WTC11 (cell line): ENCODE measurements at regions not wholly inside any gene's neighbourhood (a gene's known extent, or its start where the extent isn't known, plus 50 kb on each side); places are given as distances from the start of the nearest gene placed in this dataset.
A peak's percentile ranks its signal among the peaks of the same experiment; 100 is the strongest.

Source experiments
- ATAC-seq: fragments of 200-7000 bp; cut with Tn5 transposase; 2 replicates; pipeline ENCODE4 v1.10.0; 2021; ENCODE audit warnings: mild to moderate bottlenecking, moderate library complexity
- CTCF ChIA-PET: fragments of 300-600 bp; sonication (Branson Sonifier 250); formaldehyde crosslinking; loops from one replicate; lab custom pipeline; 2021; ENCODE audit warnings: antibody characterized with exemption; lab: Charles Lee
- POLR2A ChIA-PET: fragments of 350-600 bp; sonication (Branson Sonifier 250); formaldehyde crosslinking; loops from one replicate; lab custom pipeline; 2021; ENCODE audit warnings: antibody characterized with exemption; lab: Charles Lee
- DNase-seq: peaks from one replicate; pipeline ENCODE4 v3.0.0; 2021; ENCODE audit warnings: low spot score
- H3K27ac Mint-ChIP-seq: 2 replicates; pipeline ENCODE4 v1.8.0; 2021; ENCODE audit warnings: mixed read lengths
- H3K27me3 Mint-ChIP-seq: 2 replicates; pipeline ENCODE4 v1.8.0; 2021; ENCODE audit warnings: low read depth, mild to moderate bottlenecking, moderate library complexity, mixed read lengths
- H3K36me3 Mint-ChIP-seq: 2 replicates; pipeline ENCODE4 v1.8.0; 2021; ENCODE audit warnings: mixed read lengths
- H3K4me1 Mint-ChIP-seq: 2 replicates; pipeline ENCODE4 v1.8.0; 2022; ENCODE audit warnings: mixed read lengths
- H3K4me3 Mint-ChIP-seq: 2 replicates; pipeline ENCODE4 v1.8.0; 2021; ENCODE audit warnings: mild to moderate bottlenecking, moderate library complexity, mixed read lengths
- H3K9me3 Mint-ChIP-seq: 2 replicates; pipeline ENCODE4 v1.8.0; 2021; ENCODE audit warnings: mixed read lengths
- AFF4 ChIP-seq: sonication (generic); formaldehyde crosslinking; IDR thresholded peaks from 2 replicates; pipeline ENCODE4 v1.8.1; 2023; ENCODE audit warnings: mild to moderate bottlenecking, missing genetic modification reagents, borderline replicate concordance
- ATF1 ChIP-seq: sonication (generic); formaldehyde crosslinking; IDR thresholded peaks from 2 replicates; pipeline ENCODE4 v1.8.1; 2023; ENCODE audit warnings: mild to moderate bottlenecking, moderate library complexity, missing genetic modification reagents
- ELF4 ChIP-seq: sonication (generic); formaldehyde crosslinking; IDR thresholded peaks from 2 replicates; pipeline ENCODE4 v1.8.1; 2022; ENCODE audit warnings: low read depth, mild to moderate bottlenecking, moderate library complexity, missing genetic modification reagents
- ESRRA ChIP-seq: sonication (generic); formaldehyde crosslinking; IDR thresholded peaks from 2 replicates; pipeline ENCODE4 v1.8.1; 2022; ENCODE audit warnings: mild to moderate bottlenecking, missing genetic modification reagents, borderline replicate concordance
- HMGA2 ChIP-seq: fragments of 250-450 bp; sonication (Bioruptor Pico); IDR thresholded peaks from 2 replicates; pipeline ENCODE4 v1.4.0; 2021; ENCODE audit warnings: mild to moderate bottlenecking, moderate library complexity
- IRF2 ChIP-seq: sonication (generic); formaldehyde crosslinking; IDR thresholded peaks from 2 replicates; pipeline ENCODE4 v1.8.0; 2022; ENCODE audit warnings: low read depth, missing genetic modification reagents, borderline replicate concordance
- JUN ChIP-seq: sonication (generic); formaldehyde crosslinking; IDR thresholded peaks from 2 replicates; pipeline ENCODE4 v1.8.0; 2023; ENCODE audit warnings: mild to moderate bottlenecking, missing genetic modification reagents
- KAT7 ChIP-seq: sonication (generic); formaldehyde crosslinking; IDR thresholded peaks from 2 replicates; pipeline ENCODE4 v1.8.1; 2023; ENCODE audit warnings: missing genetic modification reagents, mild to moderate bottlenecking, borderline replicate concordance
- MYBL2 ChIP-seq: sonication (generic); formaldehyde crosslinking; IDR thresholded peaks from 2 replicates; pipeline ENCODE4 v1.8.1; 2023; ENCODE audit warnings: mild to moderate bottlenecking, moderate library complexity, missing genetic modification reagents
- NFYB ChIP-seq: sonication (generic); formaldehyde crosslinking; conservative IDR thresholded peaks from 2 replicates; pipeline ENCODE4 v1.8.0; 2022; ENCODE audit warnings: low read depth, missing genetic modification reagents
- NR2C2 ChIP-seq: sonication (generic); formaldehyde crosslinking; IDR thresholded peaks from 2 replicates; pipeline ENCODE4 v1.8.0; 2022; ENCODE audit warnings: mild to moderate bottlenecking, missing genetic modification reagents
- SOX15 ChIP-seq: fragments of 250-450 bp; sonication (Bioruptor Pico); IDR thresholded peaks from 2 replicates; pipeline ENCODE4 v1.9.0; 2021; ENCODE audit warnings: mild to moderate bottlenecking
- STAT6 ChIP-seq: sonication (generic); formaldehyde crosslinking; conservative IDR thresholded peaks from 2 replicates; pipeline ENCODE4 v1.8.1; 2023; ENCODE audit warnings: mild to moderate bottlenecking, low read depth, missing genetic modification reagents, moderate library complexity
- TEAD4 ChIP-seq: sonication (generic); formaldehyde crosslinking; IDR thresholded peaks from 2 replicates; pipeline ENCODE4 v1.8.0; 2022; ENCODE audit warnings: mild to moderate bottlenecking, missing genetic modification reagents
- TP53 ChIP-seq: sonication (generic); formaldehyde crosslinking; IDR thresholded peaks from 2 replicates; pipeline ENCODE4 v1.8.1; 2023; ENCODE audit warnings: mild to moderate bottlenecking, missing genetic modification reagents
- USF2 ChIP-seq: sonication (generic); formaldehyde crosslinking; IDR thresholded peaks from 2 replicates; pipeline ENCODE4 v1.8.1; 2023; ENCODE audit warnings: mild to moderate bottlenecking, missing genetic modification reagents, moderate library complexity
- ZNF121 ChIP-seq: sonication (generic); formaldehyde crosslinking; IDR thresholded peaks from 2 replicates; pipeline ENCODE4 v1.8.0; 2023; ENCODE audit warnings: missing genetic modification reagents
- ZNF263 ChIP-seq: sonication (generic); formaldehyde crosslinking; IDR thresholded peaks from 2 replicates; pipeline ENCODE4 v1.8.1; 2022; ENCODE audit warnings: low read depth, mild to moderate bottlenecking, moderate library complexity, missing genetic modification reagents
- ZNF423 ChIP-seq: fragments of 250-450 bp; sonication (Bioruptor Pico); IDR thresholded peaks from 2 replicates; pipeline ENCODE4 v2.1.2; 2022; ENCODE audit warnings: mild to moderate bottlenecking, moderate library complexity
- ZNF512 ChIP-seq: sonication (generic); formaldehyde crosslinking; IDR thresholded peaks from 2 replicates; pipeline ENCODE4 v1.8.1; 2022; ENCODE audit warnings: missing genetic modification reagents, borderline replicate concordance
- ZNF671 ChIP-seq: fragments of 250-450 bp; sonication (Bioruptor Pico); IDR thresholded peaks from 2 replicates; pipeline ENCODE4 v1.8.0; 2021; ENCODE audit warnings: mild to moderate bottlenecking
- TF ChIP-seq, protein P1 (sequence below): sonication (generic); formaldehyde crosslinking; IDR thresholded peaks from 2 replicates; pipeline ENCODE4 v1.8.1; 2023; ENCODE audit warnings: mild to moderate bottlenecking, missing genetic modification reagents

DNA sequence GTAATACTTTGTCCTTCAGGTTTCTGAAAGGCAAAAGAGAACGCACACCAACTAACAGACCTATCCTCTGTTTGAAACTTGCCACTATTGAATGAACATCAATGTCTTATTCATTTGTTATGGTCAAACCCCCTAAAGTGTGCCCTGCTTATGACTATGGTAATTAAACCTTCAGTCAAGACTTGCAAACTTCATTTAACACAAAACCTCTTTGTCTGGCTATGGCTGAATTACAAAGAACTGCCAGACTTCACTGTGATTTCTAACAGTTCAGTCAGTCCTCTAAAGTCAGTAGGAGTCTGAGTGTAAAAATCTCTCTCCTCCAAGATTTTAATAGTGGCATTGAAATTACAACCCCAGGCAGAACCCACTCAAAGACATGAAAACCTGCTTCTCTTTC, 702.5 kb upstream of the LRRN3 start:
- no peak for DNase-seq
- Mint-ChIP-seq H3K9me3 (no peaks in the 10 kb centered on the region), H3K4me3 (no peak overlapping the region), H3K27me3 (peaks cover 9% of the 10 kb centered on the region), H3K27ac (no peak overlapping the region), H3K4me1 (peaks cover 49% of the 10 kb centered on the region), H3K36me3 (no peaks in the 10 kb centered on the region)
- ChIA-PET CTCF (no interaction called here), POLR2A (no interaction called here)
- no peak for TF ChIP-seq ZNF512 (CRISPR knock-in tag)
- TF ChIP-seq AFF4 = no peak
- TF ChIP-seq HMGA2 (CRISPR knock-in tag) = no peak
- TF ChIP-seq NFYB (CRISPR knock-in tag) = no peak
- no peak for TF ChIP-seq ZNF121 (CRISPR knock-in tag)
- 0 out of 2 replicates have a peak, but pooled peaks have one; percentile 52 for ATAC-seq

GRCh38 chr7:110396021-110396420, 694.9 kb upstream of the LRRN3 start:
- TF ChIP-seq ZNF121 (CRISPR knock-in tag) (no peak), IRF2 (CRISPR knock-in tag) (no peak), TP53 (CRISPR knock-in tag) (no peak), ELF4 (no peak), KAT7 (CRISPR knock-in tag) (no peak), USF2 (CRISPR knock-in tag) (no peak), ZNF671 (CRISPR knock-in tag) (no peak)
- TF ChIP-seq, protein P1, sequence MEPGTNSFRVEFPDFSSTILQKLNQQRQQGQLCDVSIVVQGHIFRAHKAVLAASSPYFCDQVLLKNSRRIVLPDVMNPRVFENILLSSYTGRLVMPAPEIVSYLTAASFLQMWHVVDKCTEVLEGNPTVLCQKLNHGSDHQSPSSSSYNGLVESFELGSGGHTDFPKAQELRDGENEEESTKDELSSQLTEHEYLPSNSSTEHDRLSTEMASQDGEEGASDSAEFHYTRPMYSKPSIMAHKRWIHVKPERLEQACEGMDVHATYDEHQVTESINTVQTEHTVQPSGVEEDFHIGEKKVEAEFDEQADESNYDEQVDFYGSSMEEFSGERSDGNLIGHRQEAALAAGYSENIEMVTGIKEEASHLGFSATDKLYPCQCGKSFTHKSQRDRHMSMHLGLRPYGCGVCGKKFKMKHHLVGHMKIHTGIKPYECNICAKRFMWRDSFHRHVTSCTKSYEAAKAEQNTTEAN (CRISPR knock-in tag) = no peak
- Mint-ChIP-seq H3K36me3 (no peaks in the 10 kb centered on the region), H3K9me3 (no peaks in the 10 kb centered on the region), H3K27me3 (no peaks in the 10 kb centered on the region), H3K4me1 (peaks cover 4% of the 10 kb centered on the region), H3K4me3 (no peak overlapping the region), H3K27ac (no peak overlapping the region)
- DNase-seq (no peak), ATAC-seq (no peak)
- POLR2A ChIA-PET = no interaction called here
- CTCF ChIA-PET = no interaction called here

GRCh38 chr7:110397927-110398660, 692.8 kb upstream of the LRRN3 start:
- peaks cover 4% of the 10 kb centered on the region for H3K4me1 Mint-ChIP-seq
- no peaks in the 10 kb centered on the region for H3K36me3 Mint-ChIP-seq
- no peak overlapping the region for H3K4me3 Mint-ChIP-seq
- DNase-seq = peak; percentile 16
- no peaks in the 10 kb centered on the region for H3K9me3 Mint-ChIP-seq
- TF ChIP-seq ATF1 (CRISPR knock-in tag) = no peak
- TF ChIP-seq KAT7 (CRISPR knock-in tag) = no peak
- no peak for TF ChIP-seq TEAD4
- no peak for TF ChIP-seq ZNF423 (CRISPR knock-in tag)
- TF ChIP-seq MYBL2 (CRISPR knock-in tag) = no peak
- TF ChIP-seq SOX15 (CRISPR knock-in tag) = no peak
- no peak for TF ChIP-seq NR2C2 (CRISPR knock-in tag)
- no peak for TF ChIP-seq ZNF263
- no peak for TF ChIP-seq JUN (CRISPR knock-in tag)
- TF ChIP-seq ESRRA (CRISPR knock-in tag) = no peak
- TF ChIP-seq STAT6 = no peak
- TF ChIP-seq, all 79 proteins: peak for 0
- ChIA-PET POLR2A (no interaction called here), CTCF (interaction anchor here (0.9 kb wide), 1 partner anchor 44 kb away, joined by 4 read pairs; no protein-coding TSS in a partner anchor)
- ATAC-seq = peak; percentile 72
- Mint-ChIP-seq H3K27me3 (no peaks in the 10 kb centered on the region), H3K27ac (no peak overlapping the region)
